ENCODE measurements at regions not wholly inside any gene's neighbourhood (a gene's known extent, or its start where the extent isn't known, plus 50 kb on each side); places are given as distances from the start of the nearest gene placed in this dataset.

GRCh38 chr15:81916451-81916850 lies 129.4 kb downstream of the MEX3B start:
- Histone ChIP-seq H3K9me3 (peaks cover 0 to 38% (median 5%) of the 10 kb centered on the region in 4 donors), H3K4me3 (no peak overlapping the region), H3K27me3 (no peaks in the 10 kb centered on the region), H3K4me1 (no peaks in the 10 kb centered on the region), H3K36me3 (no peaks in the 10 kb centered on the region), H3K27ac (no peak overlapping the region)
- DNase-seq (ENCODE audit: low spot score in 2 of 2): no peak
- no peak for TF ChIP-seq EP300 (IDR thresholded peaks at IDR 0.05)
- no peak for TF ChIP-seq POLR2A (IDR thresholded peaks at IDR 0.05)
- no peak for TF ChIP-seq CTCF (IDR thresholded peaks at IDR 0.05)

GRCh38 chr15:81915990-81916389 lies 129.8 kb downstream of the MEX3B start:
- Histone ChIP-seq H3K27me3 (no peaks in the 10 kb centered on the region), H3K36me3 (no peaks in the 10 kb centered on the region), H3K27ac (no peak overlapping the region), H3K4me3 (no peak overlapping the region), H3K9me3 (peaks cover 0 to 34% (median 3%) of the 10 kb centered on the region in 4 donors), H3K4me1 (peaks cover 0 to 3% (median 0%) of the 10 kb centered on the region in 4 donors)
- TF ChIP-seq CTCF (IDR thresholded peaks at IDR 0.05) (no peak), POLR2A (IDR thresholded peaks at IDR 0.05) (no peak), EP300 (IDR thresholded peaks at IDR 0.05) (no peak)
- WGBS, 2 donors: 80 to 84% methylated on average over 5 of the region's 5 CpGs
- no peak for DNase-seq (ENCODE audit: low spot score in 2 of 2)

GRCh38 chr15:81914734-81915256 lies 131.0 kb downstream of the MEX3B start:
- TF ChIP-seq CTCF (IDR thresholded peaks at IDR 0.05) (no peak), EP300 (IDR thresholded peaks at IDR 0.05) (no peak), POLR2A (IDR thresholded peaks at IDR 0.05) (no peak)
- Histone ChIP-seq H3K9me3 (peaks cover 0 to 22% (median 0%) of the 10 kb centered on the region in 4 donors), H3K4me3 (no peak overlapping the region), H3K4me1 (peaks cover 0 to 8% (median 0%) of the 10 kb centered on the region in 4 donors), H3K27ac (no peak overlapping the region), H3K36me3 (no peaks in the 10 kb centered on the region), H3K27me3 (no peaks in the 10 kb centered on the region)
- WGBS, 2 donors: 50 to 58% methylated on average over 7 of the region's 7 CpGs
- DNase-seq (ENCODE audit: low spot score in 2 of 2): no peak

GRCh38 chr15:81914333-81914732 lies 131.5 kb downstream of the MEX3B start:
- Histone ChIP-seq H3K4me1 (peaks cover 0 to 12% (median 0%) of the 10 kb centered on the region in 4 donors), H3K27me3 (no peaks in the 10 kb centered on the region), H3K4me3 (no peak overlapping the region)

More at GRCh38 chr15:81914333-81914732, 131.5 kb downstream of the MEX3B start:
- H3K27ac ChIP-seq: no peak overlapping the region
- no peak for DNase-seq (ENCODE audit: low spot score in 2 of 2)
- TF ChIP-seq POLR2A (IDR thresholded peaks at IDR 0.05): no peak
- no peak for TF ChIP-seq CTCF (IDR thresholded peaks at IDR 0.05)
- no peak for TF ChIP-seq EP300 (IDR thresholded peaks at IDR 0.05)
- H3K36me3 ChIP-seq: no peaks in the 10 kb centered on the region
- peaks cover 0 to 17% (median 0%) of the 10 kb centered on the region in 4 donors for H3K9me3 ChIP-seq
- 79 to 85% methylated on average over 3 of the region's 3 CpGs for WGBS, 2 donors
